ENCODE measurements at regions not wholly inside any gene's neighbourhood (a gene's known extent, or its start where the extent isn't known, plus 50 kb on each side); places are given as distances from the start of the nearest gene placed in this dataset.
A peak's percentile ranks its signal among the peaks of the same experiment; 100 is the strongest.

- DNase-seq = peak in 2 of 4 experiments; percentile 20 to 24
Measured at GRCh38 chr5:1666812-1667588, 132.6 kb downstream of the MRPL36 start.

GRCh38 chr5:1666221-1666620 is 133.4 kb downstream of the MRPL36 start:
- DNase-seq = no peak

GRCh38 chr5:1665803-1666202 is 133.8 kb downstream of the MRPL36 start:
- DNase-seq = no peak

DNA sequence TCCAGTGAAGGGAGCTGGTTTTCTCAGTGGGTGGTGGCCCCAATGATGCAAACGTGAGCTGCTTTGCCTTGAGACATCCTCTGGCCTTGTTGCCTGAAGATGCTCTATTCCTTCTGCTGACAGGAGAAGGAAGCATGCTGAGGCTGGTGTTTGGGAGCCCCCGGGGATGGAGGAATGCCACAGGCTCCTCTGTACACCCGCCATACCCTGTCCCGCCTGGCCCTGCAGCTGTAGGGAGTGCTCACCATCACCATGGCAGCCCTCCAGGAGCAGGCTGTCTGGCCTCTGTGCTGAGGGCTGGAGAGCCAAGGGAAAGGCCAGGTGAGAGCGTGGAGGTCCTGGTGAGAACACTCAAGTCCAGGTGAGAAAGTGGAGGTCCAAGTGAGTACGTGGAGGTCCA is 134.4 kb downstream of the MRPL36 start:
- no peak for DNase-seq

DNA sequence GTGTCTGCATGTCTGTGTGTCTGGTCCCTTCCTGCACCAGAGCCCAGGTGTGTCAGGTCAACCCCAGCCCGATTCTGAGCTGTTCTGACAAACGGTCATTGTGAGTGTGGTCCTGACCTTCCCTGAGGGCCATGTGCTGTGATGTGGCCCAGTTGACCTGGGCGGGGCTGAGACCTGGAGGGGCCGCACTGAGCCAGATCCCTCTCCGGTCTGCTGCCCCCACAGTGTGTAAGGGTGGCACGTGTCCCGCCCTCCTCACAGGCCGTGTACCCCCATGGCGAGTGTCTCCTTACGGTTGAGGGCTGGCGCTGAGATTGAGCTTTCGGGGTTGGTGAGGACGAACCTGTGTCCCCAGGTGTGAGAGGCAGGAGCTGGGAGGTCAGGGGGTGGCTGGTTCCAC is 136.5 kb downstream of the MRPL36 start:
- no peak for DNase-seq

DNA sequence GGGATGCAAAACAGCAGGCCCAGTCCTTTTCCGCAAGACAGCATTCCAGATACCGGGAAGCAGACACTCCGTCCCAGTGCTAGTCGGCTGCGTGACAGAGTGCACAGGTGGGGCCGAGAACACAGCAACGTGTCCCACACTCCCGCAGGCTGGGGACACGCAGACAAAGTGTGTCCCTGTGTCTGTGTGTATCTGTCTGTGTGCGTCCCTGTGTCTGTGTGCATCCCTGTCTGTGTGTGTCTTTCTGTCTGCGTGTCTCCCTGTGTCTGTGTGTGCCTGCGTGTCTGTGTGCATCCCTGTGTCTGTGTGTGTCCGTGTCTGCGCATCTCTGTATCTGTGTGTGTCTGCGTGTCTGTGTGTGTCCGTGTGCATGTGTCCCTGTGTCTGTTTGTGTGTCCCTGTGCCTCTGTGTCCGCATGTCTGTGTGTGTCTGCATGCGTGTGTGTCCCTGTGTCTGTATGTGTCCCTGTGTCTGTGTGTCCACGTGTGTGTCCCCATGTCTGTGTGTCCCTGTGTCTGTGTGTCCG is 137.0 kb downstream of the MRPL36 start:
- no peak for DNase-seq

DNA sequence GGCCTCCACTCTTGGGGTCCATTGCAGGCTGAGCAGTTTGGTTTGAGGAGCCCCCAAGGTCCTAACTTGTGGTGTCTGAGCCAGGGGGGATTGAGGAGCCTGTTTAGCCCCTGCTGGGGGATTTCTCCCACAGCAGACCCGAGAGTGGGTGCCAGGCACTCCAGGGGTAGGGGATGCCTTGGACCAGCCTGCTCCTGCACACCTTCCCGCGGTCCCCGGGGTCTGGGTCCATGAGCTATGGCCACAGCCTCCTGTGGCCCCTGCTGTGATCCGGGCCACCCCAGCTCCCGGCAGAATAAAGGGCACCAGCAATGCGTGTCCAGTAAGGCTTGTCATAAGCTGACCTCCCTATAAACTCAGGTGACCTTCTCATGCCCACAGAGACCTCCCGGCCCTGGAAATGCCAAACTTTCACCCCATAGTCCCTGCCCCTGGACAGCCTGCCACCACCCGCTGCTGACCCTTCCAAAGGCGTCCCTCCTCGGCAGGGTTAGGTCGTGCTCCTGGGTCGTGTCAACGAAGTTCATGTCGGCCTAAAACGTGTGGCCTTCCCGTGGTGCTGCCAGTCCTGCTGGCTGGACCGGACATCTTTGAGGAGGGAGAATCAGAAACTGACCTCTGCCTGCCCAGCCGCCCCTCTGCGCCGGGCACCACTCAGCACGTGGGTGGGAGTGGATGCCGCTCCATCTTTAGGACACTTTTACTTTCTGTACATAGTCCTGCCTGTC is 137.6 kb downstream of the MRPL36 start:
- DNase-seq = no peak

DNA sequence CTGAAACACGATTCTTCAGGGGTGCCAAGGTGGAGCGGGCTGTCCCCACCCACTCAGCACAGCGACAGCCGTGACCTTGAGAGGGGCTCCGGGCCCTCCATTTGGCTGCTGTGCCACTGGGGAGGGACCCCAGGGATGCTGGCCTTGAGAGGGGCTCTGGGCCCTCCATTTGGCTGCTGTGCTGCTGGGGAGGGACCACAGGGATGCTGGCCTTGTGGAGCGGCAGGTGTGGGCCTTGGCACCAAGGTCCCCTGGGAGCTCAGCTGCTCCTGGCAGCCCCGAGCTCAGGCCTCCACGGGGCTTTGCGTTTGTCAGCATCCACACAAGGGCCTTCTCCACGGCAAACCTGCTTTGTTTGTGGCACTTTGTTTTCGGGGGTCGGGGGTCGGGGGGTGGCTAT is 137.6 kb upstream of the LPCAT1 start:
- no peak for DNase-seq

DNA sequence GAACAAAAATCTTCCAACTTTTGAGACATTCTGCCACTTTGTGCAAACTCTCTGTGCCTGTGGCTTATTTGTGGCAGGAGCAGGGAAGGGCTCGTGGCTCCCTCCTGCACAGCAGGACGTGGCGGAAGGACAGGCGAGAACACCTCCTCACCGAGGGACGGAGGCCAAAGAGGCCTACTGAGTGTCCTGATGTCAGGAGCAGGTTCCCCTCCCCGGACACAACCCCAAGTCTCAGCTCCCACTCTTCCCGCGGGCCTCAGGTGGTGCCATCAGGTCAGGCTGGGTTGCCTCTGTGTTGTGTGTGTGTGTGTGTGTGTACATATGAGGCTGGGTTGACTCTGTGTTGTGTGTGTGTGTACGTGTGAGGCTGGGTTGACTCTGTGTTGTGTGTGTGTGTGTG is 136.8 kb upstream of the LPCAT1 start:
- DNase-seq = no peak

GRCh38 chr5:1660001-1660400 is 136.2 kb upstream of the LPCAT1 start:
- DNase-seq = no peak

- DNase-seq = no peak
Measured at GRCh38 chr5:1659100-1659981, 135.6 kb upstream of the LPCAT1 start.

DNA sequence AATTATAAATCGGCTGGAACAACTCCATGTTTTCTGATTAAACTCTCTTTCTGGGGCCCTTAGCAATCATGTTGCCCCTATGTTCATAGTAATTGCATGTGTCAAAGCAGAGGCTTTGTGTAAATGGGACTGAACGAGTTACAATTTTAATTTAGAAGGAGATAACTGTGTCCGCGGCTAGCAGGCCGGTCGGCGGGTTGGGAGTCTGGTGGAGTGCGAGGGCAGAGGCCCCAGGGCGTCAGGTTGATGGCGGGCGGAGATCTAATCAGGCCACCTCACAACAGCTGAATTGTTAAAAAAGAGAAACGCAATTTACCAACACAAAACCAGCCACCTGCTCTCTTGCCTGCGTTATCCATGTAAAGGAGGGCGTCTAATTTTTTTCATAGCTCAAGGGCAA is 134.9 kb upstream of the LPCAT1 start:
- no peak for DNase-seq

- no peak for DNase-seq
Measured at GRCh38 chr5:1657161-1657741, 133.5 kb upstream of the LPCAT1 start.

DNA sequence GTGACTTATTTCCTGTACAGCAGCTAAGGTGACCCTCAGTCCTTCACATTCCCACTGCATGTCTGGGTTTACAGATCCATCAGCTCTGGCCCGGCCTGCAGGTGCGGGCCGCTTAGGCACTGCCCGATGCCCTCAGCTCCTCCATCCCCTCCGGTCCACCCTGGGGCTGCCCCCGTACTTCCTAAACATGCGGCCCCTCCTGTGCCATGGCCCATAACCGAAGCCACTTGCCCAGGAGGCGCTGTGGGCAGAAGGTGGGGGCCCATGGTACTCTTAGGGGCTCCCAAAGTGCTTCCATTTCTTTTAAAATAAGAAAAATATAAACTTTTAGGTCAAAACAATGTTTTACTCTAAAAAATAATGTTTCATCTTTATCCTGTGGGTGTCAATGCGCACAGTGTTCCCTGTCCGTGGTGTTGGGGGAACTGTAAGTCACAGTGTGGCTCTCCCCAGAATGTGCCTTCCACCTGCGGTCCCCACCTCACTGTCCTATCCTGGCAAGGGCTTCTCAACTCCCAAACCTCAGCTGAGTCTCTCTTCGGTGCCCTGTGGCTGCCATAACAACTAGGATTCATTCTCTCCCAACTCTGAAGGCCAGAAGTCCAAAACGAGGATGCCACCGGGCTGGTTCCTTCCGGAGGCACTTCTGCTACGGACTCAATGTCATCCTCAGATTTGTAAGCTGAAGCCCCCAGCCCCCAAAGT is 132.7 kb upstream of the LPCAT1 start:
- no peak for DNase-seq

DNA sequence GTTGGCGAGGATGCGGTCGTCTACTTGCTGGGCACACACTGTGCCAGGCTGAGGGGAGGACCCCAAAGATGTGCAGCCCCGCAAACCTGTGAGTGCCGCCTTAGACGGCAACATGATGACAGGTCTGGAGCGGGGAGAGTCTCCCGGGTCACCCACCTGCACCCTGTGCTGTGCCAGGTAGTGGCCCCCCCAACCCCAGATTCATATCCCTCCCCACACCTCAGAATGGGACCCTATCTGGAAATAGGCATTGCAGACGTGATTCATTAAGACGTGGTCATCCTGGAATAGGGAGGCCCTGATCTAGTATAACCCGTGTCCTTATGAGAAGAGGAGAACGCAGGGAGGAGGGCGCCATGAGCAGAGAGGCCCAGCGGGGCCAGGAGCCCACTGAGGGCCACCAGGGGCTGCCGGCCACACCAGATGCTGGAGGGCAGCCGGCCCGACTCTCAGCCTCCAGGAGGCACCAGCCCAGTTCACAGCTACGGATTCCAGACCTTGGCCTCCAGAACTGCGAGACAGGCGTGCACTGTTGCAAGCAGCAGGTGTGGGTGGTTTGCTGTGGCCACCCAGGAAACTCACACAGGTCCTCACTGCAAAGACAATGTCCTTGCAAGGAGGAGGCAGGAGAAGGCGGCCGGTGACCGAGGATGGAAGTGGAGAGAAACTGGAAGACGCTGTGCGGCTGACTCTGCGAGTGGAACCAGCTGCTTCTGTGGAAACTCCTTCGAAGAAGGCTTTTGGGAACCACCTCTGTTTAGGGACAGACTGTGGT is 131.9 kb upstream of the LPCAT1 start:
- DNase-seq = no peak

GRCh38 chr5:1654786-1655495 is 131.2 kb upstream of the LPCAT1 start:
- DNase-seq = no peak

DNA sequence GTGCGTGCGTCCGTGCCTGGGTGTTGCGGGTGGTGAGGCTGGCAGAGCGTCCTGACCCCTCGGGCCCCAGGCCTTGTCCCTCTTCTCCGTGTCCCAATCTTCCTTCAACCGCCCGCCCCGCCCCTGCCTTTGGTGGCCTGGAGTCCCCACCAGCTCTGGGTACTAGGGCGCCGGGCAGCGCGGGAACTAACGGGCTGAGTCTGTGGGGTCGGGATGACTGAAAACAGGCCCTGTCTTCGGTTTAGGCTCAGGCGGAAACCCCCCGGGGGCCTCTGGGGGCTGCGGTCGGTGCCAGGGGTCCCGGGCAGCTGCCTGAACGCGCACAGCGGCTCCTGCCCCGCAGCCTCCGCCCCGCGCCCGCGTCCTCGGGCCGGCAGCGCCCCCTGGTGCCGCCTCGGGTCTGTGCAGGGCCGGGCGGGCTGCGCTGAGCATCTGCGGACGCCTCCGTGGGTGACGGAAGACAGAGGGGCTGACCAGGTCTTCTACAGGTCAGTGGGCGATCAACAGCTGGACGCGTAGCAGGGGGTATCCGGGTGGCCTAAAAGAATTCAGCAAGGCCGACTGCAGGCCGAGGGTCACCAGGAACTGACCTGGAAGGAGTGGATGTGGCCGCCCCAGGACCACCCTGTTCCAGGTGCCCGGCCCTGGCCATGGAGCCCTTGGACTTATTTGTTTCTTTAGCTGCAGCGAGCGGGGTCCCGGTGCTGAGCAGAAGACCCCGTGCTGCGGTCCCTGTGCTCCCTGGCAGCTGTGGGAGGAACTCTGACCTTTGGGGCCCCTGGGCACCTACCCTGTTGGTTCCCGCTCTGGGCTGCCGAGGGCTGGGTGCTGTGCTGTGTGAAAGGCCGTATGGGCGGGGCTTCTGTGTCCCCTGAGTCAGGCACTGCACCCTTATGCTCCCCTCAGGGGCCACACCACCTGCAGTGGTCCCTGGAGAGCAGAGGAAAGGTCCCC is 130.2 kb upstream of the LPCAT1 start:
- DNase-seq = peak in 2 of 4 experiments; percentile 34 to 36

GRCh38 chr5:1652873-1653697 is 129.3 kb upstream of the LPCAT1 start:
- peak in 3 of 4 experiments; percentile 16 to 44 (median 20) for DNase-seq

Measured in suppressor macrophage (primary cell).